Thyroid gland (tissue), 4 donors: ENCODE measurements at regions not wholly inside any gene's neighbourhood (a gene's known extent, or its start where the extent isn't known, plus 50 kb on each side); places are given as distances from the start of the nearest gene placed in this dataset.

ENCODE experiments used
- POLR2A ChIP-seq, 2 donors: fragments of 450-650 bp; IDR thresholded peaks; one replicate each; pipeline ENCODE4 v1.6.1; 2017; ENCODE audit warnings: antibody characterized with exemption in 2 of 2, mild to moderate bottlenecking in 2 of 2, moderate library complexity in 1 of 2
- TF ChIP-seq, protein P1 (sequence below), 6 experiments: fragments of 200-600 bp in 3 of 6; fragments of 450-650 bp in 3 of 6; sonication (generic) in 3 of 6; IDR thresholded peaks; one replicate each; pipeline ENCODE4 v1.5.1; 2016 to 2019; ENCODE audit warnings: antibody characterized with exemption in 6 of 6, mild to moderate bottlenecking in 2 of 6, inconsistent platforms in 1 of 6, moderate library complexity in 1 of 6

- TF ChIP-seq, protein P1, sequence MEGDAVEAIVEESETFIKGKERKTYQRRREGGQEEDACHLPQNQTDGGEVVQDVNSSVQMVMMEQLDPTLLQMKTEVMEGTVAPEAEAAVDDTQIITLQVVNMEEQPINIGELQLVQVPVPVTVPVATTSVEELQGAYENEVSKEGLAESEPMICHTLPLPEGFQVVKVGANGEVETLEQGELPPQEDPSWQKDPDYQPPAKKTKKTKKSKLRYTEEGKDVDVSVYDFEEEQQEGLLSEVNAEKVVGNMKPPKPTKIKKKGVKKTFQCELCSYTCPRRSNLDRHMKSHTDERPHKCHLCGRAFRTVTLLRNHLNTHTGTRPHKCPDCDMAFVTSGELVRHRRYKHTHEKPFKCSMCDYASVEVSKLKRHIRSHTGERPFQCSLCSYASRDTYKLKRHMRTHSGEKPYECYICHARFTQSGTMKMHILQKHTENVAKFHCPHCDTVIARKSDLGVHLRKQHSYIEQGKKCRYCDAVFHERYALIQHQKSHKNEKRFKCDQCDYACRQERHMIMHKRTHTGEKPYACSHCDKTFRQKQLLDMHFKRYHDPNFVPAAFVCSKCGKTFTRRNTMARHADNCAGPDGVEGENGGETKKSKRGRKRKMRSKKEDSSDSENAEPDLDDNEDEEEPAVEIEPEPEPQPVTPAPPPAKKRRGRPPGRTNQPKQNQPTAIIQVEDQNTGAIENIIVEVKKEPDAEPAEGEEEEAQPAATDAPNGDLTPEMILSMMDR (IDR thresholded peaks at IDR 0.05), result no peak
- TF ChIP-seq POLR2A (IDR thresholded peaks at IDR 0.05), result no peak
Observed at GRCh38 chr4:28835501-28835900, 1884.7 kb upstream of the PCDH7 start.
